ENCODE measurements at regions not wholly inside any gene's neighbourhood (a gene's known extent, or its start where the extent isn't known, plus 50 kb on each side); places are given as distances from the start of the nearest gene placed in this dataset.

GRCh38 chr11:94708176-94708575 is 60.0 kb upstream of the AMOTL1 start:
- H3K4me2 ChIP-seq (ENCODE audit: extremely low read depth, insufficient read depth, low read length) = no peak overlapping the region
- H3K4me3 ChIP-seq (replicated peaks in 1 of 4; ENCODE audit: control extremely low read depth in 1 of 4, insufficient read depth in 1 of 4, low read depth in 3 of 4, low read length in 4 of 4) = no peak overlapping the region
- H3K4me1 ChIP-seq (ENCODE audit: control insufficient read depth, extremely low read depth, insufficient read depth, low read length) = no peaks in the 10 kb centered on the region
- H3K36me3 ChIP-seq (ENCODE audit: control insufficient read depth, insufficient read depth, low read length) = no peaks in the 10 kb centered on the region
- H3K9me3 ChIP-seq (ENCODE audit: control insufficient read depth, insufficient read depth, low read depth, low read length) = no peaks in the 10 kb centered on the region
- H3K27ac ChIP-seq (ENCODE audit: insufficient read depth, low read length) = no peak overlapping the region
- no peaks in the 10 kb centered on the region for H3K79me2 ChIP-seq (ENCODE audit: control insufficient read depth, insufficient read depth, low read length)
- H4K20me1 ChIP-seq (ENCODE audit: control insufficient read depth, extremely low read depth, insufficient read depth, low read length) = no peaks in the 10 kb centered on the region
- H2AFZ ChIP-seq (ENCODE audit: low read length) = no peak overlapping the region
- H3K27me3 ChIP-seq (ENCODE audit: control insufficient read depth, insufficient read depth, low read length) = peaks cover 5% of the 10 kb centered on the region
- no peak for TF ChIP-seq EZH2 (IDR thresholded peaks at IDR 0.05; ENCODE audit: low read length, missing control alignments)
- TF ChIP-seq, protein P1, sequence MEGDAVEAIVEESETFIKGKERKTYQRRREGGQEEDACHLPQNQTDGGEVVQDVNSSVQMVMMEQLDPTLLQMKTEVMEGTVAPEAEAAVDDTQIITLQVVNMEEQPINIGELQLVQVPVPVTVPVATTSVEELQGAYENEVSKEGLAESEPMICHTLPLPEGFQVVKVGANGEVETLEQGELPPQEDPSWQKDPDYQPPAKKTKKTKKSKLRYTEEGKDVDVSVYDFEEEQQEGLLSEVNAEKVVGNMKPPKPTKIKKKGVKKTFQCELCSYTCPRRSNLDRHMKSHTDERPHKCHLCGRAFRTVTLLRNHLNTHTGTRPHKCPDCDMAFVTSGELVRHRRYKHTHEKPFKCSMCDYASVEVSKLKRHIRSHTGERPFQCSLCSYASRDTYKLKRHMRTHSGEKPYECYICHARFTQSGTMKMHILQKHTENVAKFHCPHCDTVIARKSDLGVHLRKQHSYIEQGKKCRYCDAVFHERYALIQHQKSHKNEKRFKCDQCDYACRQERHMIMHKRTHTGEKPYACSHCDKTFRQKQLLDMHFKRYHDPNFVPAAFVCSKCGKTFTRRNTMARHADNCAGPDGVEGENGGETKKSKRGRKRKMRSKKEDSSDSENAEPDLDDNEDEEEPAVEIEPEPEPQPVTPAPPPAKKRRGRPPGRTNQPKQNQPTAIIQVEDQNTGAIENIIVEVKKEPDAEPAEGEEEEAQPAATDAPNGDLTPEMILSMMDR (conservative IDR thresholded peaks at IDR 0.05 in 1 of 2, IDR thresholded peaks at IDR 0.05 in 1 of 2; ENCODE audit: low read depth in 1 of 2, low read length in 2 of 2) = no peak
- DNase-seq (ENCODE audit: low read depth in 2 of 2) = no peak
- H3K9ac ChIP-seq (ENCODE audit: insufficient read depth, low read length) = no peak overlapping the region

DNA sequence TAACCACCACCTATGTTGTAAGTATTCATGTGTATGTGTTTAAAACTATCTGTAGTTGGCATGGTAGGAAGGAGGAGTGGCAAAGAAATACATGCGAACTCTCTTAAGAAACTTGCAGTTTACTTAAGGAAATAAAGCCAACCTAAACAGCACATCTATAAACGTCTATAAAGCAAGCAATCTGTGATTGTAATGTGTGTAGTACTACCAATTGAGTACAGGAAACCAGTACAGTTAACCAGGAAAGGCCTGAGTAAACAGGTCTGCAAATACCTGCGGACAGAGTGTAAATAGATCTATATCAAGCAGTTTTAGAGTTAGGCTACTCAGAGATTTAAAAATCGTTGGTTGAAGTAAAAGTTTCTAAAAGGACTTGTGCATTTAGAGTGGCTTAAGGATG is 59.5 kb upstream of the AMOTL1 start:
- Histone ChIP-seq H3K27ac (ENCODE audit: insufficient read depth, low read length) (no peak overlapping the region), H3K4me2 (ENCODE audit: extremely low read depth, insufficient read depth, low read length) (no peak overlapping the region), H4K20me1 (ENCODE audit: control insufficient read depth, extremely low read depth, insufficient read depth, low read length) (no peaks in the 10 kb centered on the region), H3K36me3 (ENCODE audit: control insufficient read depth, insufficient read depth, low read length) (no peaks in the 10 kb centered on the region), H3K4me1 (ENCODE audit: control insufficient read depth, extremely low read depth, insufficient read depth, low read length) (no peaks in the 10 kb centered on the region), H2AFZ (ENCODE audit: low read length) (no peak overlapping the region), H3K9me3 (ENCODE audit: control insufficient read depth, insufficient read depth, low read depth, low read length) (no peaks in the 10 kb centered on the region), H3K27me3 (ENCODE audit: control insufficient read depth, insufficient read depth, low read length) (peaks cover 6% of the 10 kb centered on the region), H3K79me2 (ENCODE audit: control insufficient read depth, insufficient read depth, low read length) (no peaks in the 10 kb centered on the region), H3K4me3 (replicated peaks in 1 of 4; ENCODE audit: control extremely low read depth in 1 of 4, insufficient read depth in 1 of 4, low read depth in 3 of 4, low read length in 4 of 4) (no peak overlapping the region), H3K9ac (ENCODE audit: insufficient read depth, low read length) (no peak overlapping the region)
- no peak for DNase-seq (ENCODE audit: low read depth in 2 of 2)
- TF ChIP-seq, protein P1 (conservative IDR thresholded peaks at IDR 0.05 in 1 of 2, IDR thresholded peaks at IDR 0.05 in 1 of 2; ENCODE audit: low read depth in 1 of 2, low read length in 2 of 2) = no peak
- TF ChIP-seq EZH2 (IDR thresholded peaks at IDR 0.05; ENCODE audit: low read length, missing control alignments) = no peak

DNA sequence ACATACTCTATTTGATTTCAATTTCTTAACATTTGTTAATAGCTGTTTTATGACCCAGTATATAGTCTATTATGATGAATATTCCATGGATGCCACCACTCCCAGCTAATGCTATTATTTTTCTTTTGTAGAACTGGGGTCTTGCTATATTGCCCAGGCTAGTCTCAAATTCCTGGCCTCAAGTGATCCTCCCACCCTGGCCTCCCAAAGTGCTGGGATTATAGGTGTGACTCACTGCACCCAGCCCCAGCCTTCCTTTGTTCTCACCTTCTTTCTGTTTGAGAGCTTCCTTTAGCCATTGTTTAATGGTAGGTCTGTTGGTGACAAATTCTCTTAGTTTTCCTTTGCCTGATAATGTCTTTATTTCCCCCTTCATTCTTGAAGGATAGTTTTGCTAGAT is 52.9 kb upstream of the AMOTL1 start:
- no peaks in the 10 kb centered on the region for H3K4me1 ChIP-seq (ENCODE audit: control insufficient read depth, extremely low read depth, insufficient read depth, low read length)
- no peaks in the 10 kb centered on the region for H3K36me3 ChIP-seq (ENCODE audit: control insufficient read depth, insufficient read depth, low read length)
- DNase-seq (ENCODE audit: low read depth in 2 of 2) = no peak
- no peaks in the 10 kb centered on the region for H3K79me2 ChIP-seq (ENCODE audit: control insufficient read depth, insufficient read depth, low read length)
- no peaks in the 10 kb centered on the region for H4K20me1 ChIP-seq (ENCODE audit: control insufficient read depth, extremely low read depth, insufficient read depth, low read length)
- TF ChIP-seq, protein P1 (conservative IDR thresholded peaks at IDR 0.05 in 1 of 2, IDR thresholded peaks at IDR 0.05 in 1 of 2; ENCODE audit: low read depth in 1 of 2, low read length in 2 of 2) = no peak
- no peak for TF ChIP-seq EZH2 (IDR thresholded peaks at IDR 0.05; ENCODE audit: low read length, missing control alignments)
- H3K4me2 ChIP-seq (ENCODE audit: extremely low read depth, insufficient read depth, low read length) = no peak overlapping the region
- no peak overlapping the region for H3K4me3 ChIP-seq (replicated peaks in 1 of 4; ENCODE audit: control extremely low read depth in 1 of 4, insufficient read depth in 1 of 4, low read depth in 3 of 4, low read length in 4 of 4)
- no peak overlapping the region for H2AFZ ChIP-seq (ENCODE audit: low read length)
- no peak overlapping the region for H3K9ac ChIP-seq (ENCODE audit: insufficient read depth, low read length)
- peaks cover 4% of the 10 kb centered on the region for H3K27me3 ChIP-seq (ENCODE audit: control insufficient read depth, insufficient read depth, low read length)
- H3K9me3 ChIP-seq (ENCODE audit: control insufficient read depth, insufficient read depth, low read depth, low read length) = no peaks in the 10 kb centered on the region
- H3K27ac ChIP-seq (ENCODE audit: insufficient read depth, low read length) = no peak overlapping the region
